ENCODE measurements at regions not wholly inside any gene's neighbourhood (a gene's known extent, or its start where the extent isn't known, plus 50 kb on each side); places are given as distances from the start of the nearest gene placed in this dataset.

- TF ChIP-seq RAD21 (IDR thresholded peaks at IDR 0.05; ENCODE audit: low read length) (no peak), CTCF (conservative IDR thresholded peaks at IDR 0.05; ENCODE audit: low read depth, low read length) (no peak), MAZ (IDR thresholded peaks at IDR 0.05; ENCODE audit: borderline replicate concordance, low read depth, low read length) (no peak), POLR2A (IDR thresholded peaks at IDR 0.05; ENCODE audit: low read depth, low read length) (no peak), FOS (IDR thresholded peaks at IDR 0.05; ENCODE audit: low read depth, low read length) (no peak), MXI1 (IDR thresholded peaks at IDR 0.05; ENCODE audit: borderline replicate concordance, low read depth, low read length) (no peak), RCOR1 (IDR thresholded peaks at IDR 0.05; ENCODE audit: insufficient replicate concordance, low read length) (no peak), MAFK (IDR thresholded peaks at IDR 0.05; ENCODE audit: low read depth, low read length) (no peak), USF2 (IDR thresholded peaks at IDR 0.05; ENCODE audit: low read depth, low read length) (no peak), CEBPB (IDR thresholded peaks at IDR 0.05; ENCODE audit: low read depth, low read length) (no peak), RFX5 (IDR thresholded peaks at IDR 0.05; ENCODE audit: low read depth, low read length) (no peak), SMC3 (IDR thresholded peaks at IDR 0.05; ENCODE audit: low read depth, low read length) (no peak), BHLHE40 (IDR thresholded peaks at IDR 0.05; ENCODE audit: low read depth, low read length) (no peak), ELK1 (IDR thresholded peaks at IDR 0.05; ENCODE audit: borderline replicate concordance, low read depth, low read length) (no peak)
Observed at GRCh38 chr7:11237742-11238141, 264.1 kb downstream of the PHF14 start.
